ENCODE measurements at regions not wholly inside any gene's neighbourhood (a gene's known extent, or its start where the extent isn't known, plus 50 kb on each side); places are given as distances from the start of the nearest gene placed in this dataset.
A peak's percentile ranks its signal among the peaks of the same experiment; 100 is the strongest.

DNA sequence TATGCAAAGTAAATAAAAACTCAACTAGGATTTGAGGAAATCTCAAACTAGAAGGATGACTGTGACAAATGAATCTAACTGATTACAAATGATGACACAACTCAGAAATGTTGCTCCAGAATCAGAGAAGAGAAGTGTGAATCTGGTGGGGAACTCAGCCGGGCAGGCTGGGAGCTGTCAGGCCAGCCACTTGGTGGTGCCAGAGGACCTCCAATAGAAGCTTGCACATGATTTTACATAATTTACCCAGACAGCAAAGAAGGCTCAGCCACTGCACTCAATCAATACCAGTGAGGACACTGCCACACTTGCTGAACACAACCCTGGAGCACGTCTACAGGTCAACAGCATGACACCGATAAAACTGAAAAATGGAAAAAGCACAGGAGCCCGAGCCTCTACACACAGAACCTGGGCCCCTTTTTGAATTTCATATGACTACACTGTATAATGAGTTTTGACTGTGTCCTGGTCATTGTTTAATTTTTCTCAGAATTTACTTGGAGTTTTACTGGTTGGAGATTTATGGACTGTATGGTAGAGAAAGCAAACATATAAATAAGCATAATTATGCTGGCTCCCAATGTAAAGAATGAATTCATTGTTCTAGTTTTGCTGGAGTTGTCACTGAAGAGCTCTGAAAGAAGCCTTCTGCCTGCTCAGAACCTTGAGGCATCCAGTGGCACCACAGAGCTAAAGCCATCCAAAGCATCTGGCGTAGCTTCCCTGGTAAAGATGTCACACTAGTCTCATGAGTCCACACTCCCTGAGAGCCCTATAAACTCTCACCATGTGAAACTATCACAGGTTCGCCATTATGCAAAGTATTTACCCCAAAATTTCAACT lies 296.5 kb downstream of the THBS2 start:
- Histone ChIP-seq H3K4me3 (ENCODE audit: low read length) (no peak overlapping the region), H3K36me3 (ENCODE audit: control insufficient read depth, insufficient read depth, low read length) (no peaks in the 10 kb centered on the region), H3K9me3 (ENCODE audit: control insufficient read depth, insufficient read depth, low read length) (no peaks in the 10 kb centered on the region), H3K27ac (ENCODE audit: low read length) (no peak overlapping the region), H3K27me3 (ENCODE audit: control insufficient read depth, insufficient read depth, low read length) (no peaks in the 10 kb centered on the region), H3K4me1 (ENCODE audit: control insufficient read depth, insufficient read depth, low read length) (no peaks in the 10 kb centered on the region)
- Mint-ChIP-seq H3K4me1 (peaks cover 12 to 13% of the 10 kb centered on the region in 2 donors), H3K27me3 (ENCODE audit: low read depth in 2 of 2) (peaks cover 4 to 12% of the 10 kb centered on the region in 2 donors), H3K9me3 (no peaks in the 10 kb centered on the region), H3K4me3 (no peak overlapping the region), H3K27ac (peak overlapping the region; percentile 6 to 81), H3K36me3 (no peaks in the 10 kb centered on the region)
- TF ChIP-seq, protein P1, sequence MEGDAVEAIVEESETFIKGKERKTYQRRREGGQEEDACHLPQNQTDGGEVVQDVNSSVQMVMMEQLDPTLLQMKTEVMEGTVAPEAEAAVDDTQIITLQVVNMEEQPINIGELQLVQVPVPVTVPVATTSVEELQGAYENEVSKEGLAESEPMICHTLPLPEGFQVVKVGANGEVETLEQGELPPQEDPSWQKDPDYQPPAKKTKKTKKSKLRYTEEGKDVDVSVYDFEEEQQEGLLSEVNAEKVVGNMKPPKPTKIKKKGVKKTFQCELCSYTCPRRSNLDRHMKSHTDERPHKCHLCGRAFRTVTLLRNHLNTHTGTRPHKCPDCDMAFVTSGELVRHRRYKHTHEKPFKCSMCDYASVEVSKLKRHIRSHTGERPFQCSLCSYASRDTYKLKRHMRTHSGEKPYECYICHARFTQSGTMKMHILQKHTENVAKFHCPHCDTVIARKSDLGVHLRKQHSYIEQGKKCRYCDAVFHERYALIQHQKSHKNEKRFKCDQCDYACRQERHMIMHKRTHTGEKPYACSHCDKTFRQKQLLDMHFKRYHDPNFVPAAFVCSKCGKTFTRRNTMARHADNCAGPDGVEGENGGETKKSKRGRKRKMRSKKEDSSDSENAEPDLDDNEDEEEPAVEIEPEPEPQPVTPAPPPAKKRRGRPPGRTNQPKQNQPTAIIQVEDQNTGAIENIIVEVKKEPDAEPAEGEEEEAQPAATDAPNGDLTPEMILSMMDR (IDR thresholded peaks at IDR 0.05) = peak; percentile 68
- intact Hi-C loops (cut with micrococcal nuclease) = loop anchor here (2.0 to 10.0 kb wide), 3 partner anchors 62 to 1568 kb away; no protein-coding TSS in a partner anchor
- 71% methylated on average over 6 of the region's 6 CpGs for WGBS (ENCODE audit: insufficient coverage)
- peak; percentile 44 to 66 for DNase-seq
- ATAC-seq = peak; percentile 49 to 93 (median 84)

DNA sequence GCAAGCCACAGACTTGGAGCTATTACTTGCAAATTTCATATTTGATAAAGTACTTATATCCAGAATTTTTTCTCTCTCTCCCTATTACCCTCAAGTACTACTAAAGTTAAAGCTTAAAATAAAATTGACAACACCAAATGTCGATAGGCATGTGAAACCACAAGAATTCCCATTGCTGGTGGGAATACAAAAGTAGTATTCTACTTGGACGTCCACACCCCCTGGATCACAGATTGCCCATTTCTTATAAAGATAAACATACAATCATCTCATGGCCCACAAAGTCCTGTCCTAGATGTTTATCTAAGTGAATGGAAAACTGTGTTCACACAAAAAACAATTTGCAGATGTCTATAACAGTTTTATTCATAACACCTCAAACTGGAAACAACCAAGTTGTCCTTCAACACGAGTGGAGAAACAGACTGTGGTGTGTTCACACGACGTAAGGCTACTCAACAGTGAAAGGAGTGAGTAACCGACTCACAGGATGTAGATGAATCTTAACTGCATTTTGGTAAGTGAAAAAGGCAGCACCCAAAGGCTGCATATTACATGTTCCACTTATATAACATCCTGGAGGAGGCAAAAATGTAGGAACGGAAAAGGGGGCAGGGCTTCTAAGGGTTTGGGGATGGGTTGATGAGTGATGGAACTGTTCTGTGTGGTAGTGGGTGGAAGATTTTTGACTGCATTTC lies 297.4 kb downstream of the THBS2 start:
- Mint-ChIP-seq H3K27me3 (ENCODE audit: low read depth in 2 of 2) (peaks cover under 1 to 12% of the 10 kb centered on the region in 2 donors), H3K27ac (peak overlapping the region; percentile 6 to 81), H3K4me3 (no peak overlapping the region), H3K9me3 (no peaks in the 10 kb centered on the region), H3K4me1 (peaks cover 12 to 13% of the 10 kb centered on the region in 2 donors), H3K36me3 (no peaks in the 10 kb centered on the region)
- no peaks in the 10 kb centered on the region for H3K27me3 ChIP-seq (ENCODE audit: control insufficient read depth, insufficient read depth, low read length)
- H3K4me3 ChIP-seq (ENCODE audit: low read length) = no peak overlapping the region
- no peaks in the 10 kb centered on the region for H3K9me3 ChIP-seq (ENCODE audit: control insufficient read depth, insufficient read depth, low read length)
- H3K36me3 ChIP-seq (ENCODE audit: control insufficient read depth, insufficient read depth, low read length) = no peaks in the 10 kb centered on the region
- peak overlapping the region; percentile 21 for H3K27ac ChIP-seq (ENCODE audit: low read length)
- DNase-seq (no peak), ATAC-seq (peak; percentile 39 to 79 (median 64))
- H3K4me1 ChIP-seq (ENCODE audit: control insufficient read depth, insufficient read depth, low read length) = no peaks in the 10 kb centered on the region
- intact Hi-C loops (cut with micrococcal nuclease) = loop anchor here (2.0 to 10.0 kb wide), 3 partner anchors 61 to 1569 kb away; no protein-coding TSS in a partner anchor
- WGBS (ENCODE audit: insufficient coverage) = 65% methylated on average over 7 of the region's 7 CpGs
- TF ChIP-seq, protein P1 (IDR thresholded peaks at IDR 0.05) = no peak

DNA sequence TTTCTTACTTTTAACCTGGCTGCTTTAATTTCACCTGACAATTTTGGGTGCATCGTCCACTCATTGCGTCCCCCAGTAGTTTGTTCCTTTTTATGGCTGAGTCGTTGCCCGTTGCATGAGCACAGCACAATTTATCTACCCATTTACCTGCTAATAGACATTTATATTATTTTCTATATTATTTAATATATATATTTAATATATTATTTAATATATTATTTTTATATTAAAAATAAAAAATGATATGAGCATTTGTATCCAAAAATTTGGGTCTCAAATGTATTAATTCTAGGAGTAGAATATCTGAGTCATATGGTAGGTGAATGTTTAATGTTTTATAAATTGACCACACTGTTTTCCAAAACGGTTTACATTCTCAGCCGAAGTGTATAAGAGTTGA lies 300.2 kb downstream of the THBS2 start:
- Mint-ChIP-seq H3K4me3 (no peak overlapping the region), H3K27me3 (ENCODE audit: low read depth in 2 of 2) (peaks cover 5 to 16% of the 10 kb centered on the region in 2 donors), H3K27ac (no peak overlapping the region), H3K9me3 (no peaks in the 10 kb centered on the region), H3K36me3 (no peaks in the 10 kb centered on the region), H3K4me1 (peaks cover 12 to 13% of the 10 kb centered on the region in 2 donors)
- H3K36me3 ChIP-seq (ENCODE audit: control insufficient read depth, insufficient read depth, low read length) = no peaks in the 10 kb centered on the region
- intact Hi-C loops (cut with micrococcal nuclease) = loop anchor here (10.0 kb wide), 1 partner anchor 1571 kb away; no protein-coding TSS in a partner anchor
- WGBS (ENCODE audit: insufficient coverage) = 94% methylated on average over 4 of the region's 6 CpGs
- no peaks in the 10 kb centered on the region for H3K4me1 ChIP-seq (ENCODE audit: control insufficient read depth, insufficient read depth, low read length)
- no peak overlapping the region for H3K4me3 ChIP-seq (ENCODE audit: low read length)
- no peaks in the 10 kb centered on the region for H3K27me3 ChIP-seq (ENCODE audit: control insufficient read depth, insufficient read depth, low read length)
- DNase-seq = no peak
- ATAC-seq = no peak
- no peaks in the 10 kb centered on the region for H3K9me3 ChIP-seq (ENCODE audit: control insufficient read depth, insufficient read depth, low read length)
- TF ChIP-seq, protein P1 (IDR thresholded peaks at IDR 0.05) = no peak
- no peak overlapping the region for H3K27ac ChIP-seq (ENCODE audit: low read length)

Data from natural killer cell (primary cell).